ENCODE measurements at regions not wholly inside any gene's neighbourhood (a gene's known extent, or its start where the extent isn't known, plus 50 kb on each side); places are given as distances from the start of the nearest gene placed in this dataset.

DNA sequence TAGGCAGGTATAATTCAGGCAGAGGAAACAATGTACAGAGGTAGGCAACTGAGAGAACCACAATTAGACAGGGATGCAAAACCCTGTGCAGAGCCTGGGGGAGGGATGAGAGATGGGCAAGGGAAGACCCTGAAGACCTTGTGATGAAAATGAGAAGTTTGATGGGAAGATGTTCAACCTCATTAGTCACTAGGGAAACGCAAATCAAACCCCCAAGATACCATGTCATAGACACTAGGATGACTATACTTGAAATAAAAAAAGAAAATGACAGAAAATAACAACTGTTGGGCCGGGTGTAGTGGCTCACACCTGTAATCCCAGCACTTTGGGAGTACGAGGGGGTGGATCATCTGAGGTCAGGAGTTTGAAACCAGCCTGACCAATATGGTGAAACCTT is 813.1 kb downstream of the CDH11 start:
- TF ChIP-seq POLR2A (IDR thresholded peaks at IDR 0.05) (no peak), EP300 (IDR thresholded peaks at IDR 0.05; ENCODE audit: low read depth) (no peak)
- TF ChIP-seq, protein P1, sequence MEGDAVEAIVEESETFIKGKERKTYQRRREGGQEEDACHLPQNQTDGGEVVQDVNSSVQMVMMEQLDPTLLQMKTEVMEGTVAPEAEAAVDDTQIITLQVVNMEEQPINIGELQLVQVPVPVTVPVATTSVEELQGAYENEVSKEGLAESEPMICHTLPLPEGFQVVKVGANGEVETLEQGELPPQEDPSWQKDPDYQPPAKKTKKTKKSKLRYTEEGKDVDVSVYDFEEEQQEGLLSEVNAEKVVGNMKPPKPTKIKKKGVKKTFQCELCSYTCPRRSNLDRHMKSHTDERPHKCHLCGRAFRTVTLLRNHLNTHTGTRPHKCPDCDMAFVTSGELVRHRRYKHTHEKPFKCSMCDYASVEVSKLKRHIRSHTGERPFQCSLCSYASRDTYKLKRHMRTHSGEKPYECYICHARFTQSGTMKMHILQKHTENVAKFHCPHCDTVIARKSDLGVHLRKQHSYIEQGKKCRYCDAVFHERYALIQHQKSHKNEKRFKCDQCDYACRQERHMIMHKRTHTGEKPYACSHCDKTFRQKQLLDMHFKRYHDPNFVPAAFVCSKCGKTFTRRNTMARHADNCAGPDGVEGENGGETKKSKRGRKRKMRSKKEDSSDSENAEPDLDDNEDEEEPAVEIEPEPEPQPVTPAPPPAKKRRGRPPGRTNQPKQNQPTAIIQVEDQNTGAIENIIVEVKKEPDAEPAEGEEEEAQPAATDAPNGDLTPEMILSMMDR (IDR thresholded peaks at IDR 0.05) = no peak

Data from transverse colon (tissue), 3 donors.